Gastrocnemius medialis (tissue), 4 donors: ENCODE measurements at regions not wholly inside any gene's neighbourhood (a gene's known extent, or its start where the extent isn't known, plus 50 kb on each side); places are given as distances from the start of the nearest gene placed in this dataset.

Experiments
- ATAC-seq, 2 donors: fragments of 150-250 bp; one replicate each; pipeline ENCODE4 v1.9.1; 2016
- DNase-seq, 2 donors: peaks; one replicate each; pipeline ENCODE4 v3.0.0-alpha.2; 2019
- H3K27ac ChIP-seq, 4 donors: fragments of 200-600 bp; sonication (generic); 1 replicate in 1 of 4; 2 replicates in 3 of 4; pipeline ENCODE4 v1.5.1; 2016 to 2018; ENCODE audit warnings: mild to moderate bottlenecking in 2 of 4, moderate library complexity in 1 of 4
- H3K27me3 ChIP-seq, 3 donors: fragments of 200-600 bp; sonication (generic) in 2 of 3; 1 replicate in 1 of 3; 2 replicates in 2 of 3; pipeline versions ENCODE4 v1.5.1 to v1.6.0; 2016 to 2019; ENCODE audit warnings: mild to moderate bottlenecking in 1 of 3, moderate library complexity in 1 of 3
- H3K36me3 ChIP-seq, 2 donors: fragments of 200-600 bp; sonication (generic) in 1 of 2; one replicate each; pipeline ENCODE4 v1.5.1; 2017 to 2018
- H3K4me1 ChIP-seq, 2 donors: fragments of 200-600 bp; sonication (generic) in 1 of 2; one replicate each; pipeline ENCODE4 v1.5.1; 2016 to 2017; ENCODE audit warnings: mild to moderate bottlenecking in 2 of 2
- H3K4me3 ChIP-seq, 4 donors: fragments of 200-600 bp; sonication (generic) in 3 of 4; 1 replicate in 1 of 4; 2 replicates in 3 of 4; pipeline ENCODE4 v1.5.1; 2016 to 2019; ENCODE audit warnings: mild to moderate bottlenecking in 2 of 4
- H3K9me3 ChIP-seq, 3 donors: fragments of 200-600 bp; sonication (generic) in 2 of 3; 1 replicate in 1 of 3; 2 replicates in 2 of 3; pipeline ENCODE4 v1.5.1; 2016 to 2019
- POLR2A ChIP-seq, 2 donors: fragments of 450-650 bp; IDR thresholded peaks; one replicate each; pipeline ENCODE4 v1.6.1; 2017; ENCODE audit warnings: antibody characterized with exemption in 2 of 2, mild to moderate bottlenecking in 2 of 2, moderate library complexity in 2 of 2
- in situ Hi-C, 4 donors: fragments of 200-750 bp; cut with MboI; loops; one replicate each; pipeline versions ENCODE4 v1.15.0 to v1.8.0; 2017; ENCODE audit warnings: low sequenced_read_pairs in 4 of 4
- intact Hi-C: fragments of 100-400 bp; cut with DNase I; formaldehyde crosslinking; loops from one replicate; pipeline ENCODE4 v1.15.1; 2023; ENCODE audit warnings: low total_unique reads
- TF ChIP-seq, protein P1 (sequence below), 5 experiments: fragments of 450-650 bp in 3 of 5; fragments of 200-600 bp in 2 of 5; sonication (generic) in 2 of 5; IDR thresholded peaks in 4 of 5; conservative IDR thresholded peaks in 1 of 5; 1 replicate in 4 of 5; 2 replicates in 1 of 5; pipeline ENCODE4 v1.5.1; 2016 to 2019; ENCODE audit warnings: antibody characterized with exemption in 5 of 5, mild to moderate bottlenecking in 3 of 5, moderate library complexity in 3 of 5

- ATAC-seq (no peak), DNase-seq (no peak)
- no peak for TF ChIP-seq POLR2A (IDR thresholded peaks at IDR 0.05)
- TF ChIP-seq, protein P1, sequence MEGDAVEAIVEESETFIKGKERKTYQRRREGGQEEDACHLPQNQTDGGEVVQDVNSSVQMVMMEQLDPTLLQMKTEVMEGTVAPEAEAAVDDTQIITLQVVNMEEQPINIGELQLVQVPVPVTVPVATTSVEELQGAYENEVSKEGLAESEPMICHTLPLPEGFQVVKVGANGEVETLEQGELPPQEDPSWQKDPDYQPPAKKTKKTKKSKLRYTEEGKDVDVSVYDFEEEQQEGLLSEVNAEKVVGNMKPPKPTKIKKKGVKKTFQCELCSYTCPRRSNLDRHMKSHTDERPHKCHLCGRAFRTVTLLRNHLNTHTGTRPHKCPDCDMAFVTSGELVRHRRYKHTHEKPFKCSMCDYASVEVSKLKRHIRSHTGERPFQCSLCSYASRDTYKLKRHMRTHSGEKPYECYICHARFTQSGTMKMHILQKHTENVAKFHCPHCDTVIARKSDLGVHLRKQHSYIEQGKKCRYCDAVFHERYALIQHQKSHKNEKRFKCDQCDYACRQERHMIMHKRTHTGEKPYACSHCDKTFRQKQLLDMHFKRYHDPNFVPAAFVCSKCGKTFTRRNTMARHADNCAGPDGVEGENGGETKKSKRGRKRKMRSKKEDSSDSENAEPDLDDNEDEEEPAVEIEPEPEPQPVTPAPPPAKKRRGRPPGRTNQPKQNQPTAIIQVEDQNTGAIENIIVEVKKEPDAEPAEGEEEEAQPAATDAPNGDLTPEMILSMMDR (IDR thresholded peaks at IDR 0.05 in 4 of 5, conservative IDR thresholded peaks at IDR 0.05 in 1 of 5), result no peak
- Histone ChIP-seq H3K27me3 (no peaks in the 10 kb centered on the region), H3K36me3 (no peaks in the 10 kb centered on the region), H3K4me1 (no peaks in the 10 kb centered on the region), H3K4me3 (no peak overlapping the region), H3K9me3 (no peaks in the 10 kb centered on the region), H3K27ac (no peak overlapping the region)
- intact Hi-C loops, result no loop called here
- in situ Hi-C loops, result loop anchor here (10.0 to 25.0 kb wide), 3 partner anchors 205 to 675 kb away; no protein-coding TSS in a partner anchor
Observed at GRCh38 chr18:34120294-34120693, 104.4 kb downstream of the NOL4 start.

- H3K27ac ChIP-seq, result no peak overlapping the region
- in situ Hi-C loops (loop anchor here in 3 of 4 donors (25.0 kb wide), 1 partner anchor 670 kb away; no protein-coding TSS in a partner anchor), intact Hi-C loops (no loop called here)
- TF ChIP-seq POLR2A (IDR thresholded peaks at IDR 0.05), result no peak
- TF ChIP-seq, protein P1 (IDR thresholded peaks at IDR 0.05 in 4 of 5, conservative IDR thresholded peaks at IDR 0.05 in 1 of 5), result no peak
- no peak for DNase-seq
- H3K36me3 ChIP-seq, result no peaks in the 10 kb centered on the region
- H3K27me3 ChIP-seq, result no peaks in the 10 kb centered on the region
- H3K4me3 ChIP-seq, result no peak overlapping the region
- no peaks in the 10 kb centered on the region for H3K9me3 ChIP-seq
- H3K4me1 ChIP-seq, result no peaks in the 10 kb centered on the region
- ATAC-seq, result peak in 1 of 2 donors; percentile 53
Observed at GRCh38 chr18:34117319-34117718, 107.4 kb downstream of the NOL4 start.

DNA sequence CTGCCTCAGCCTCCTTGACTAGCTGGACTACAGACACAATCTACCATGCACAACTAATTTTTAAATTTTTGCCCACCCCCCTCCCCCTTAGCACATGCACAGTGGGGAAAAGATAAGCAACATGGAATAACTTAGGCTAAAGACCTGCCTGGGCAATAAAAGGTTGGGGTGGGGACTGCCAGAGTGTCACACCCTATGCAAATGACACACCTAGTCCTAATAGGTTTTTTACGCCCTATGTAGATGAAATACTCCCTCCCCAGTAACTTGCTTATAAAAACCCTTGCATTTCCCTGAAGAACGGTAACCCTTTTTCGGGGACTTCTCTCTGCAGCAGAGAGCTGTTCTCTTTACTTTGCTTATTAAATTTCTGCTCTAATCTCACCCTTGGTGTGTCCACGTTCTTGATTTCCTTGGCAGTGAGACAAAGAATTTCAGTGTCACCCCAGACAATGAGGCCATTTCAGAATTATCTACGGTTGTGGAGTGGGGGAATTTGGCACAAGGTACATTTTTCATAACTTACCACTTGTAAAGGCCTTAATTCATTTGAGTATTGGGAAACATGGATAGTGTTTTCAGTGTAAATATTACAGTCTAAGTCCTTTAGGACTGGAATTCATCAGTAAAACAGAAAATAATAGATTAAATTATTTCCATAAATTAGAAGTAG, 109.2 kb downstream of the NOL4 start:
- in situ Hi-C loops (loop anchor here in 3 of 4 donors (25.0 kb wide), 1 partner anchor 672 kb away; no protein-coding TSS in a partner anchor), intact Hi-C loops (no loop called here)
- no peaks in the 10 kb centered on the region for H3K9me3 ChIP-seq
- no peaks in the 10 kb centered on the region for H3K36me3 ChIP-seq
- TF ChIP-seq, protein P1 (IDR thresholded peaks at IDR 0.05 in 4 of 5, conservative IDR thresholded peaks at IDR 0.05 in 1 of 5), result no peak
- TF ChIP-seq POLR2A (IDR thresholded peaks at IDR 0.05), result no peak
- H3K4me3 ChIP-seq, result no peak overlapping the region
- H3K27me3 ChIP-seq, result no peaks in the 10 kb centered on the region
- H3K4me1 ChIP-seq, result no peaks in the 10 kb centered on the region
- DNase-seq, result no peak
- no peak for ATAC-seq
- no peak overlapping the region for H3K27ac ChIP-seq

DNA sequence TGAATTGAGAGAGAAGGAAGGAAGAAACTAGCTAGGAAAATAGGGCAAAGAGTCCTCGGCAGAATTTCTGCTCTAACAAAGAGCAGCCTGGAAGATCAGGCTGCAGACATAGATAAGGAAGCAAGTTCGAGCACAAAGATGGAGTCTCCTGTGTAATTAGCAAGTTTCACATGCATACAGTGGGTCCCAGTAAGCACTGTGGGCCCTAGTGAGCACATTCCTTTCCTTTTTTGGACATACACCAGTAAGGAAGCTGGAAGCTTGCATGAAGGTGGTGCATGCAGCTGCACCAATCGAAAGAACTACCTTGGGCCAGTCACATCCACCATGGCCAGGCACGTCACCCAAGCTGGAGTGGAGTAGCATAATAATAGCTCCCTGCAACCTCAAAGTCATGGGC, 109.7 kb downstream of the NOL4 start:
- in situ Hi-C loops, result loop anchor here in 3 of 4 donors (25.0 kb wide), 1 partner anchor 672 kb away; no protein-coding TSS in a partner anchor
- no peaks in the 10 kb centered on the region for H3K9me3 ChIP-seq
- H3K4me1 ChIP-seq, result no peaks in the 10 kb centered on the region

More for the DNA sequence above, 109.7 kb downstream of the NOL4 start:
- DNase-seq, result no peak
- Histone ChIP-seq H3K36me3 (no peaks in the 10 kb centered on the region), H3K4me3 (no peak overlapping the region), H3K27ac (no peak overlapping the region), H3K27me3 (no peaks in the 10 kb centered on the region)
- TF ChIP-seq, protein P1 (IDR thresholded peaks at IDR 0.05 in 4 of 5, conservative IDR thresholded peaks at IDR 0.05 in 1 of 5), result no peak
- TF ChIP-seq POLR2A (IDR thresholded peaks at IDR 0.05), result no peak
- intact Hi-C loops, result no loop called here
- no peak for ATAC-seq
